ENCODE measurements at regions not wholly inside any gene's neighbourhood (a gene's known extent, or its start where the extent isn't known, plus 50 kb on each side); places are given as distances from the start of the nearest gene placed in this dataset.
"Not testable (repeated sequence)": the region's sequence is repeated elsewhere in the genome, so short reads cannot be mapped to it uniquely, and the experiment has no call there.

- no peak for DNase-seq (ENCODE audit: low read depth)
- ChIA-PET POLR2A (no interaction called here), CTCF (no interaction called here)
- TF ChIP-seq CTCF (IDR thresholded peaks at IDR 0.05; ENCODE audit: insufficient read depth, low read depth, low read length): no peak
- Histone ChIP-seq H3K27me3 (ENCODE audit: control insufficient read depth, insufficient read depth, low read length) (no peaks in the 10 kb centered on the region), H3K36me3 (ENCODE audit: control insufficient read depth, insufficient read depth, low read length) (no peaks in the 10 kb centered on the region), H3K4me3 (ENCODE audit: low read depth, low read length) (no peak overlapping the region)
These were observed 350.9 kb downstream of the NUP35 start for GRCh38 chr2:183474912-183475695.

GRCh38 chr2:183476490-183476889, 352.2 kb downstream of the NUP35 start:
- ChIA-PET CTCF (no interaction called here), POLR2A (no interaction called here)
- Histone ChIP-seq H3K36me3 (ENCODE audit: control insufficient read depth, insufficient read depth, low read length) (no peaks in the 10 kb centered on the region), H3K27me3 (ENCODE audit: control insufficient read depth, insufficient read depth, low read length) (no peaks in the 10 kb centered on the region), H3K4me3 (ENCODE audit: low read depth, low read length) (no peak overlapping the region)
- DNase-seq (ENCODE audit: low read depth): no peak
- no peak for TF ChIP-seq CTCF (IDR thresholded peaks at IDR 0.05; ENCODE audit: insufficient read depth, low read depth, low read length)

- H3K36me3 ChIP-seq (ENCODE audit: control insufficient read depth, insufficient read depth, low read length): no peaks in the 10 kb centered on the region
- CTCF ChIA-PET: no interaction called here
These were observed 353.1 kb downstream of the NUP35 start for GRCh38 chr2:183477296-183477695.

GRCh38 chr2:183478941-183479595, 354.8 kb downstream of the NUP35 start:
- H3K27me3 ChIP-seq (ENCODE audit: control insufficient read depth, insufficient read depth, low read length); CTCF ChIA-PET; POLR2A ChIA-PET: not testable (repeated sequence)

More at GRCh38 chr2:183477296-183477695, 353.1 kb downstream of the NUP35 start:
- no peak for TF ChIP-seq CTCF (IDR thresholded peaks at IDR 0.05; ENCODE audit: insufficient read depth, low read depth, low read length)
- Histone ChIP-seq H3K4me3 (ENCODE audit: low read depth, low read length) (no peak overlapping the region), H3K27me3 (ENCODE audit: control insufficient read depth, insufficient read depth, low read length) (no peaks in the 10 kb centered on the region)
- DNase-seq (ENCODE audit: low read depth): no peak
- POLR2A ChIA-PET: no interaction called here

GRCh38 chr2:183487326-183487725, 363.1 kb downstream of the NUP35 start:
- ChIA-PET CTCF (no interaction called here), POLR2A (no interaction called here)
- TF ChIP-seq CTCF (IDR thresholded peaks at IDR 0.05; ENCODE audit: insufficient read depth, low read depth, low read length): no peak
- H3K4me3 ChIP-seq (ENCODE audit: low read depth, low read length): no peak overlapping the region
- no peaks in the 10 kb centered on the region for H3K27me3 ChIP-seq (ENCODE audit: control insufficient read depth, insufficient read depth, low read length)
- H3K36me3 ChIP-seq (ENCODE audit: control insufficient read depth, insufficient read depth, low read length): no peaks in the 10 kb centered on the region
- no peak for DNase-seq (ENCODE audit: low read depth)

More at GRCh38 chr2:183478941-183479595, 354.8 kb downstream of the NUP35 start:
- not testable (repeated sequence) for H3K4me3 ChIP-seq (ENCODE audit: low read depth, low read length); DNase-seq (ENCODE audit: low read depth); H3K36me3 ChIP-seq (ENCODE audit: control insufficient read depth, insufficient read depth, low read length)

Data from BJ (cell line).